Upper lobe of left lung (tissue), 6 donors: ENCODE measurements at regions not wholly inside any gene's neighbourhood (a gene's known extent, or its start where the extent isn't known, plus 50 kb on each side); places are given as distances from the start of the nearest gene placed in this dataset.

Experiments
- ATAC-seq, 2 donors: fragments of 200-7000 bp; cut with Tn5 transposase; one replicate each; pipeline ENCODE4 v1.9.1; 2022; ENCODE audit warnings: mild to moderate bottlenecking in 2 of 2, moderate library complexity in 2 of 2; ENCODE audit not compliant: low FRiP score in 2 of 2
- DNase-seq, 2 donors: peaks; one replicate each; pipeline ENCODE4 v3.0.0-alpha.2; 2019 to 2020
- H3K27ac ChIP-seq, 4 donors: fragments of 200-600 bp; sonication (generic); one replicate each; pipeline ENCODE4 v1.5.1; 2016 to 2019
- H3K27me3 ChIP-seq, 4 donors: fragments of 200-600 bp; sonication (generic); one replicate each; pipeline ENCODE4 v1.5.1; 2017 to 2019
- H3K36me3 ChIP-seq, 4 donors: fragments of 200-600 bp; sonication (generic); one replicate each; pipeline ENCODE4 v1.5.1; 2016 to 2019
- H3K4me1 ChIP-seq, 4 donors: fragments of 200-600 bp; sonication (generic); one replicate each; pipeline ENCODE4 v1.5.1; 2018 to 2019
- H3K4me3 ChIP-seq, 4 donors: fragments of 200-600 bp; sonication (generic); one replicate each; pipeline ENCODE4 v1.5.1; 2017 to 2019; ENCODE audit warnings: mild to moderate bottlenecking in 2 of 4, moderate library complexity in 1 of 4
- H3K9me3 ChIP-seq, 4 donors: fragments of 200-600 bp; sonication (generic); one replicate each; pipeline ENCODE4 v1.5.1; 2018 to 2019
- EP300 ChIP-seq, 4 donors: sonication (generic); formaldehyde crosslinking; IDR thresholded peaks; one replicate each; pipeline ENCODE4 v1.5.1; 2017; ENCODE audit warnings: antibody characterized with exemption in 4 of 4, control low read depth in 2 of 4
- POLR2A ChIP-seq, 4 donors: fragments of 450-650 bp; IDR thresholded peaks; one replicate each; pipeline ENCODE4 v1.5.1; 2016 to 2017; ENCODE audit warnings: antibody characterized with exemption in 4 of 4, mild to moderate bottlenecking in 2 of 4
- POLR2AphosphoS5 ChIP-seq, 2 donors: sonication (generic); formaldehyde crosslinking; IDR thresholded peaks; one replicate each; pipeline ENCODE4 v1.5.1; 2017; ENCODE audit warnings: antibody characterized with exemption in 2 of 2
- WGBS, 2 donors: methylation state at CpG; one replicate each; pipeline ENCODE4 v1.1.5; 2017 to 2018; 5-methylcytosine and 5-hydroxymethylcytosine counted together
- TF ChIP-seq, protein P1 (sequence below), 6 experiments: fragments of 450-650 bp in 4 of 6; fragments of 200-600 bp in 2 of 6; sonication (generic) in 2 of 6; IDR thresholded peaks; one replicate each; pipeline ENCODE4 v1.5.1; 2016 to 2019; ENCODE audit warnings: antibody characterized with exemption in 6 of 6
- donor health status: DM: no; HTN: no; CAD: no; lungs with moderate emphysema.
- donor health status: DM: no; HTN: yes; CAD: no; lungs with severe emphysema.

DNA sequence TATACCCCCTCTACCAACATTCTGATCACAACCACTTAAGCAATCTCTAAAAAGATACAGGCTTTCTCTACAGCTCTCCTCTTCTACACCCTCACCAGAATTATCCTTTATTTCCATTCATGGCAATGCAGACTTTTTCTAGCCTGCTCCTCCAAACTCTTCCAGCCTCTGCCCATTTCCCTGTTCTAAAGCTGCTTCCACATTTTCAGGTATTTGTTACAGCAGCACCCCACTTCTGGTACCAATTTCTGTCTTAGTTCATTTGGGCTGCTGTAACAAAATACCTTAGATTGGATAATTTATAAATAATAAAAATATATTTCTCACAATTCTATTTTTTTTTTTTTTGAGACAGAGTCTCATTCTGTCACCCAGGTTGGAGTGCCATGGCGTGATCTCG lies 53.0 kb upstream of the DNAH5 start:
- TF ChIP-seq, protein P1, sequence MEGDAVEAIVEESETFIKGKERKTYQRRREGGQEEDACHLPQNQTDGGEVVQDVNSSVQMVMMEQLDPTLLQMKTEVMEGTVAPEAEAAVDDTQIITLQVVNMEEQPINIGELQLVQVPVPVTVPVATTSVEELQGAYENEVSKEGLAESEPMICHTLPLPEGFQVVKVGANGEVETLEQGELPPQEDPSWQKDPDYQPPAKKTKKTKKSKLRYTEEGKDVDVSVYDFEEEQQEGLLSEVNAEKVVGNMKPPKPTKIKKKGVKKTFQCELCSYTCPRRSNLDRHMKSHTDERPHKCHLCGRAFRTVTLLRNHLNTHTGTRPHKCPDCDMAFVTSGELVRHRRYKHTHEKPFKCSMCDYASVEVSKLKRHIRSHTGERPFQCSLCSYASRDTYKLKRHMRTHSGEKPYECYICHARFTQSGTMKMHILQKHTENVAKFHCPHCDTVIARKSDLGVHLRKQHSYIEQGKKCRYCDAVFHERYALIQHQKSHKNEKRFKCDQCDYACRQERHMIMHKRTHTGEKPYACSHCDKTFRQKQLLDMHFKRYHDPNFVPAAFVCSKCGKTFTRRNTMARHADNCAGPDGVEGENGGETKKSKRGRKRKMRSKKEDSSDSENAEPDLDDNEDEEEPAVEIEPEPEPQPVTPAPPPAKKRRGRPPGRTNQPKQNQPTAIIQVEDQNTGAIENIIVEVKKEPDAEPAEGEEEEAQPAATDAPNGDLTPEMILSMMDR (IDR thresholded peaks at IDR 0.05): no peak
- TF ChIP-seq EP300 (IDR thresholded peaks at IDR 0.05): no peak
- TF ChIP-seq POLR2A (IDR thresholded peaks at IDR 0.05): no peak
- no peak for TF ChIP-seq POLR2AphosphoS5 (IDR thresholded peaks at IDR 0.05)
- Histone ChIP-seq H3K27ac (no peak overlapping the region), H3K4me3 (no peak overlapping the region), H3K9me3 (peaks cover 0 to 9% (median 4%) of the 10 kb centered on the region in 4 donors), H3K4me1 (no peaks in the 10 kb centered on the region), H3K27me3 (no peaks in the 10 kb centered on the region), H3K36me3 (no peaks in the 10 kb centered on the region)
- DNase-seq: no peak
- no peak for ATAC-seq
- WGBS, 2 donors: 94 to 98% methylated on average over 2 of the region's 2 CpGs

DNA sequence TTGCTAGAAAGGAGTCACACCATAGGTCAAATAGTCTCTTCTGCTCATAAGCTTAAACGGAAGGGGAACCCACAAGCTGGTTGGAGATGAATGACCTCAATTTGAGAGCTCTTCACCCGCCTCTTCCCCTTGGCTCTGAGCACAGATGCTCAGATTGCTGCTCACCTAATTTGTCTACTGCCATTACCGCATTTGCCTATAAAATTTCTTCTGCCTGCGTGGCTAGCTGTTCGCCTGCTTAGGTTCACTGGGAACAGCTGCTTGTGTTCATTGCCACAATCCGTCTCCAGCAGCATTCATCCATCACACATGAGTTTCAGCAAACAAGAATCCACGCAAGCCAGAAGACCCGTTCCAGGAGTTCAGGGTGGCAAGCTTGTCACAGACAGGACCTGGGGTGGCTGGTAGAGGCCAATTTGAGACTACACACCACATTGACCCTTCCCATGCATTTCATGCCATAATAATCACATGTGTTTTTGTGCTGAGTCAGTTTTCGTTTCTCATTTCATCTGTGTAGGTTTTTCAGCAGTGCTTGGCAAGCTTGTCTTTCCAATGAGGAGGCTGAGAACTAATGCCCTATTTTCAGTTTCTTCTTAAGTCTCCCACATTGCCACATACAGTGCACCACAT lies 50.2 kb upstream of the DNAH5 start:
- 63 to 64% methylated on average over 9 of the region's 9 CpGs for WGBS, 2 donors
- Histone ChIP-seq H3K4me1 (no peaks in the 10 kb centered on the region), H3K27ac (no peak overlapping the region), H3K4me3 (no peak overlapping the region), H3K36me3 (no peaks in the 10 kb centered on the region), H3K27me3 (no peaks in the 10 kb centered on the region), H3K9me3 (peaks cover 0 to 9% (median 4%) of the 10 kb centered on the region in 4 donors)
- DNase-seq: no peak
- ATAC-seq: no peak
- TF ChIP-seq, protein P1 (IDR thresholded peaks at IDR 0.05): no peak
- TF ChIP-seq EP300 (IDR thresholded peaks at IDR 0.05): no peak
- TF ChIP-seq POLR2A (IDR thresholded peaks at IDR 0.05): no peak
- TF ChIP-seq POLR2AphosphoS5 (IDR thresholded peaks at IDR 0.05): no peak
